Ishikawa (cell line): ENCODE measurements at regions not wholly inside any gene's neighbourhood (a gene's known extent, or its start where the extent isn't known, plus 50 kb on each side); places are given as distances from the start of the nearest gene placed in this dataset.

ENCODE experiments used
- CEBPB ChIP-seq: IDR thresholded peaks from 2 replicates; pipeline ENCODE4 v1.6.1; 2012
- CREB1 ChIP-seq: IDR thresholded peaks from 2 replicates; pipeline ENCODE4 v1.6.1; 2012; ENCODE audit warnings: low read depth
- EGR1 ChIP-seq: IDR thresholded peaks from 2 replicates; pipeline ENCODE4 v1.6.1; 2012
- EP300 ChIP-seq: IDR thresholded peaks from 2 replicates; pipeline ENCODE4 v1.6.1; 2012; ENCODE audit warnings: borderline replicate concordance
- FOXM1 ChIP-seq: IDR thresholded peaks from 2 replicates; pipeline ENCODE4 v1.6.1; 2012; ENCODE audit warnings: low read depth, borderline replicate concordance
- NFIC ChIP-seq: IDR thresholded peaks from 2 replicates; pipeline ENCODE4 v1.6.1; 2012
- RAD21 ChIP-seq: IDR thresholded peaks from 2 replicates; pipeline ENCODE4 v1.6.1; 2012; ENCODE audit warnings: low read depth
- TAF1 ChIP-seq: IDR thresholded peaks from 2 replicates; pipeline ENCODE4 v1.6.1; 2012; ENCODE audit warnings: low read depth, mild to moderate bottlenecking
- TCF12 ChIP-seq: IDR thresholded peaks from 2 replicates; pipeline ENCODE4 v1.6.1; 2012; ENCODE audit warnings: low read depth
- TEAD4 ChIP-seq: IDR thresholded peaks from 2 replicates; pipeline ENCODE4 v1.6.1; 2012
- YY1 ChIP-seq: IDR thresholded peaks from 2 replicates; pipeline ENCODE4 v1.6.1; 2012; ENCODE audit warnings: low read depth
- ZBTB7A ChIP-seq: IDR thresholded peaks from 2 replicates; pipeline ENCODE4 v1.6.1; 2012; ENCODE audit warnings: low read depth
- TF ChIP-seq, protein P1 (sequence below): IDR thresholded peaks from 2 replicates; pipeline ENCODE4 v1.6.1; 2012
- TF ChIP-seq, protein P2 (sequence below): IDR thresholded peaks from 2 replicates; pipeline ENCODE4 v1.6.1; 2012
- TF ChIP-seq, protein P3 (sequence below): IDR thresholded peaks from 2 replicates; pipeline ENCODE4 v1.6.1; 2012; ENCODE audit warnings: low read depth, mild to moderate bottlenecking

DNA sequence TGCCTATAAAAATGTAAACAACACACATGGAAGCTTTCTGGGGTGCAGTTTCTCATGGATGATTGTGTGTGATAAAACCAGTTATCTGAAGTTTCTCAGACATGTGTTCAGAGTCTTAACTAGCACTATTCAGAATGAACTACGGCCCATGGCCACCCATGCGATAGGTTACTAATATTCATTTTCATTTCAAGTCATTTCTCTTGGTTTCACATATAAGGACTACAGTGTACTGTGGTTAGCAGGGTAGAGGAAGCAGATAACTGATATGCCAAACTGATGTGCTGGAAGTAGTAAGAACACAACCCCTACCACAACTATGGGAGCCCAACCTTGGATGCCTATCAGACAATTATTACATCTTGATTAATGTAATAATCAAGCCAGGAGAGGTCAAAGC lies 372.1 kb downstream of the DTWD2 start:
- no peak for TF ChIP-seq CREB1
- TF ChIP-seq TCF12 = no peak
- TF ChIP-seq EGR1 = no peak
- no peak for TF ChIP-seq RAD21
- TF ChIP-seq ZBTB7A = no peak
- no peak for TF ChIP-seq EP300
- TF ChIP-seq YY1 = no peak
- TF ChIP-seq, protein P1, sequence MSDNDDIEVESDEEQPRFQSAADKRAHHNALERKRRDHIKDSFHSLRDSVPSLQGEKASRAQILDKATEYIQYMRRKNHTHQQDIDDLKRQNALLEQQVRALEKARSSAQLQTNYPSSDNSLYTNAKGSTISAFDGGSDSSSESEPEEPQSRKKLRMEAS = no peak
- TF ChIP-seq, protein P2, sequence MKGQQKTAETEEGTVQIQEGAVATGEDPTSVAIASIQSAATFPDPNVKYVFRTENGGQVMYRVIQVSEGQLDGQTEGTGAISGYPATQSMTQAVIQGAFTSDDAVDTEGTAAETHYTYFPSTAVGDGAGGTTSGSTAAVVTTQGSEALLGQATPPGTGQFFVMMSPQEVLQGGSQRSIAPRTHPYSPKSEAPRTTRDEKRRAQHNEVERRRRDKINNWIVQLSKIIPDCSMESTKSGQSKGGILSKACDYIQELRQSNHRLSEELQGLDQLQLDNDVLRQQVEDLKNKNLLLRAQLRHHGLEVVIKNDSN = no peak
- TF ChIP-seq, protein P3, sequence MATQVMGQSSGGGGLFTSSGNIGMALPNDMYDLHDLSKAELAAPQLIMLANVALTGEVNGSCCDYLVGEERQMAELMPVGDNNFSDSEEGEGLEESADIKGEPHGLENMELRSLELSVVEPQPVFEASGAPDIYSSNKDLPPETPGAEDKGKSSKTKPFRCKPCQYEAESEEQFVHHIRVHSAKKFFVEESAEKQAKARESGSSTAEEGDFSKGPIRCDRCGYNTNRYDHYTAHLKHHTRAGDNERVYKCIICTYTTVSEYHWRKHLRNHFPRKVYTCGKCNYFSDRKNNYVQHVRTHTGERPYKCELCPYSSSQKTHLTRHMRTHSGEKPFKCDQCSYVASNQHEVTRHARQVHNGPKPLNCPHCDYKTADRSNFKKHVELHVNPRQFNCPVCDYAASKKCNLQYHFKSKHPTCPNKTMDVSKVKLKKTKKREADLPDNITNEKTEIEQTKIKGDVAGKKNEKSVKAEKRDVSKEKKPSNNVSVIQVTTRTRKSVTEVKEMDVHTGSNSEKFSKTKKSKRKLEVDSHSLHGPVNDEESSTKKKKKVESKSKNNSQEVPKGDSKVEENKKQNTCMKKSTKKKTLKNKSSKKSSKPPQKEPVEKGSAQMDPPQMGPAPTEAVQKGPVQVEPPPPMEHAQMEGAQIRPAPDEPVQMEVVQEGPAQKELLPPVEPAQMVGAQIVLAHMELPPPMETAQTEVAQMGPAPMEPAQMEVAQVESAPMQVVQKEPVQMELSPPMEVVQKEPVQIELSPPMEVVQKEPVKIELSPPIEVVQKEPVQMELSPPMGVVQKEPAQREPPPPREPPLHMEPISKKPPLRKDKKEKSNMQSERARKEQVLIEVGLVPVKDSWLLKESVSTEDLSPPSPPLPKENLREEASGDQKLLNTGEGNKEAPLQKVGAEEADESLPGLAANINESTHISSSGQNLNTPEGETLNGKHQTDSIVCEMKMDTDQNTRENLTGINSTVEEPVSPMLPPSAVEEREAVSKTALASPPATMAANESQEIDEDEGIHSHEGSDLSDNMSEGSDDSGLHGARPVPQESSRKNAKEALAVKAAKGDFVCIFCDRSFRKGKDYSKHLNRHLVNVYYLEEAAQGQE = no peak
- no peak for TF ChIP-seq CEBPB
- TF ChIP-seq TAF1 = no peak
- TF ChIP-seq TEAD4 = no peak
- TF ChIP-seq NFIC = no peak

DNA sequence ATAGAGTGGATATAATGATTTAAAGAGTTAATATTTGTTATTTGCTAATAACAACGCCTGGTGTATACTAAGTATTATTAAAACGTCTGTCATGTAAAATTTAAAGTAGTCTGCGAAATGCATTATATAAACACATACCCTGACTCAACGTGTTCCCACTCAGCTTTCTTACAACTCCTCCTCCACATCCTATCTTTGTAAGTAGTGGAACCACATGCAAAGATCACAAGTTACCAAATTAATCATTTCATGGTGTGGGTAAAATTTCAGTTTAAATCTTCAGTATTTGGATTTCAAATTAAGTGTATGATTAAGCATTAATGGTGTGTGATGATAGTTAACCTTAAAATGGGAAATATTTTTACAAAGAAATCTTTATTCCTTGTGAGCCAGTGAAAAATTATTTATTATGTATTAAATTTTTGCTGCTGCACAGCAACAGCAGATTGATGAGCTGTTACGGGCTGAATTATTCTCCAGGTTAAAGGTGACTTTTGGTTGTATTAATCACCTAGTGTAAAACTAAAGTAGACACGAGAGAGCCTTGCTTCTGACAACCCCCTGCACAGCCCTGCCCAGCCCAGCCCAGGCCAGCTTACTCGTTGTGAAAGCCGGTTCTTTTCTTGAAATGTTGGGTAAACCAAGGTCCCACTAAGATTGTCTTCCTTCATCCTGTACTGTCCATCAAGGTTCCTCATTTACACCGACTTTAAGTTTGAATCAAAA lies 373.5 kb downstream of the DTWD2 start:
- TF ChIP-seq CREB1 (no peak), YY1 (no peak), TAF1 (no peak), RAD21 (no peak), TCF12 (no peak), FOXM1 (no peak), TEAD4 (no peak), EGR1 (no peak), ZBTB7A (no peak), NFIC (no peak), EP300 (no peak), CEBPB (no peak)
- TF ChIP-seq, protein P2 = no peak
- TF ChIP-seq, protein P1 = no peak
- TF ChIP-seq, protein P3 = no peak

DNA sequence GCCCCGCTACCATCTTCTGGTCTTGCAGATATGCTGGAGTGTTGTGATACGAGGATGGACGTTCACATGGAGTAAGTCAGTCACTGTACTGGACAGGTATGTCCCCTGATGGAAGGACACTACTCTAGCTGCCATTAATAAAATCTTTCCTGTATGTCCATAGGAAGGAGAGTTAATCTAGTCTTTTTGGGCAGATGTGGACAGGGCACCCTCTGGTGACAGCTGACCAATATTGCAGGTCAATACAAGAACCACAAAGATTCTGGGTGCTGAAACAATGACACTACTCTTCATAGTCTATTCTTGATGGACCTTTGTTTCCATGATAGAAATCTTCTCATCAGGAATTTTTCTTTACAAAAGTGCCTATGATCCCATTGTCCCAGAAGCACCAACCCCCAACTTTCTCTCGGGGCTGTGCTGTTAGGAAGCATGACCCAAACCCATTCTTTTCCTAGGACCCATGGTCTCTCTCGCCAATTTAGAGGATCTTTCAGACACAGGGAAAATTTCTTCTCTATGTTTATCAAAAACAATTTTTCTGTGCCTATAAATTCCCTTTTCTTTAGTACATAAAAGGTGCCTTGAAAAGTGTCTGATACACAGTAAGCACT lies 376.9 kb downstream of the DTWD2 start:
- TF ChIP-seq NFIC = no peak
- TF ChIP-seq, protein P3 = no peak
- peak; percentile 86 for TF ChIP-seq RAD21

DNA sequence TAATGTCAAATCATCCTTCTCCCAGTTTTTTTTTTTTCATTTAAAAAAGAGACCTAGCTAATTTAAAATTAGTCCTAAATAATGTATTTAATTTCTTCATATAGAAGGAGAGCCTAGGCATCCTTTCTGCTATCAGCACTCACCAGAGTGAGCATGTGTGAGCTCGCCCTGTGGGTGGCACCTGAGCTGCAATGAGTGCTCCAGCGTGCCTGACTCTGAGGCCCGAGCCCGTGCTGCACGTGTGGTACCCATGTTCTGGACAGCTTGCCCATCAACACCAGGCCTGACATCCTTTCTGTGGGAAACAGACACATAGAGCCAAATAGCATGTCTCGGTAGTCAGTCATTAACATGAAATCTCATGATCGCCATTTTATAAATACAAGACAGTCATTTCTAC lies 381.4 kb downstream of the DTWD2 start:
- TF ChIP-seq CREB1 (no peak), NFIC (no peak)

DNA sequence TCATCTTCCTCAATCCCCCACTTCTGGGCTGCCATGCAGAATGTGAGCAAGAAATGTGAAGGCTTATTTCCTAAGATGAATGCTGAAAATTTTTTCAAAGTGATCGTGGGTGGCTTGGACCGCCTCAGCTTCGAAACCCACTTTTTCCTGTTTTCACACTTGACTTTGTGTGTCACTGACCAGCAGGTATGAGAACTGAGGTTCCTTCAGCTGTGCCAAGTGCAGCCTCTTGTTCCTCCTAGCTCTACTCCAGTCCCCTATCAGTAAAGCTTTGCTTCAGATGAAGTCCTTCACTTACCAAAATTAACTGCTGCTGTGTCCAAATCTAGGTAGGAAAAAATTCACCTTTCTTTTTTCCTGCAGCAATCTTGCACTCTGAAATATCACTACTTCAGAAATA lies 382.6 kb downstream of the DTWD2 start:
- TF ChIP-seq, protein P1 = no peak
- no peak for TF ChIP-seq RAD21
- TF ChIP-seq, protein P2 = no peak
- TF ChIP-seq, protein P3 = no peak
- no peak for TF ChIP-seq TEAD4
- TF ChIP-seq YY1 = no peak
- no peak for TF ChIP-seq EP300
- no peak for TF ChIP-seq ZBTB7A
- TF ChIP-seq CEBPB = no peak
- TF ChIP-seq CREB1 = no peak
- TF ChIP-seq NFIC = no peak
- no peak for TF ChIP-seq FOXM1
- no peak for TF ChIP-seq TAF1
- no peak for TF ChIP-seq EGR1
